ENCODE measurements at regions not wholly inside any gene's neighbourhood (a gene's known extent, or its start where the extent isn't known, plus 50 kb on each side); places are given as distances from the start of the nearest gene placed in this dataset.

DNA sequence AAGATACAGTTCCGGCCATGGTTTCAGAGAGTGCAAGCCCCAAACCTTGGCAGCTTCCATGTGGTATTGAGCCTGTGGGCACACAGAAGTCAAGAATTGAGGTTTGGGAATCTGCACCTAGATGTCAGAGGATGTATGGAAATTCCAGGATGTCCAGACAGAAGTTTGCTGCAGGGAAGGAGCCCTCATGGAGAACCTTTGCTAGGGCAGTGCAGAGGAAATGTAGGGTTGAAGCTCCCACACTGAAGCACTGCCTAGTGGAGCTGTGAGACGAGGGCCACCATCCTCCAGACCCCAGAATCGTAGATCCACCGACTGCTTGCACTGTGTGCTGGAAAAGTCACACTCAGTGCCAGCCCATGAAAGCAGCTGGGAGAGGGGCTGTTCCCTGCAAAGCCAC is 267.5 kb downstream of the OGFRL1 start:
- Histone ChIP-seq H3K4me2 (ENCODE audit: insufficient read depth, low read length, poor library complexity, severe bottlenecking) (no peak overlapping the region), H2AK5ac (ENCODE audit: low read depth, low read length) (no peak overlapping the region), H3K27me3 (ENCODE audit: control insufficient read depth in 3 of 3, insufficient read depth in 3 of 3, low read depth in 1 of 3, low read length in 3 of 3) (no peaks in the 10 kb centered on the region), H2BK12ac (ENCODE audit: low read length) (no peak overlapping the region), H2AFZ (ENCODE audit: low read length) (no peak overlapping the region), H4K8ac (ENCODE audit: low read depth, low read length) (no peak overlapping the region), H3K4me3 (ENCODE audit: low read length in 2 of 2) (peak overlapping the region in 1 of 2 donors; percentile 29), H3K36me3 (replicated peaks in 1 of 2; ENCODE audit: control insufficient read depth in 2 of 2, insufficient read depth in 2 of 2, low read length in 2 of 2) (no peaks in the 10 kb centered on the region), H3K18ac (ENCODE audit: low read length) (no peak overlapping the region), H2BK120ac (ENCODE audit: low read depth, low read length) (no peak overlapping the region), H3K4ac (ENCODE audit: low read length) (no peak overlapping the region), H3K23ac (ENCODE audit: low read depth, low read length, poor library complexity) (no peak overlapping the region), H4K91ac (ENCODE audit: low read depth, low read length, poor library complexity) (no peak overlapping the region), H3K79me1 (ENCODE audit: low read depth, low read length) (no peaks in the 10 kb centered on the region), H3K27ac (replicated peaks; ENCODE audit: low read length) (no peak overlapping the region), H3K9me3 (replicated peaks in 1 of 2; ENCODE audit: control insufficient read depth in 2 of 2, insufficient read depth in 1 of 2, low read depth in 1 of 2, low read length in 2 of 2) (peaks cover 12 to 17% of the 10 kb centered on the region in 2 donors), H2BK5ac (ENCODE audit: low read length) (no peak overlapping the region), H3K14ac (ENCODE audit: low read length) (no peak overlapping the region), H3K9ac (ENCODE audit: low read depth, low read length, poor library complexity) (no peak overlapping the region), H2BK15ac (ENCODE audit: low read length) (no peak overlapping the region), H3K4me1 (ENCODE audit: control insufficient read depth in 2 of 2, insufficient read depth in 1 of 2, low read depth in 1 of 2, low read length in 2 of 2) (no peaks in the 10 kb centered on the region)
- no CpG with 5 or more reads among the region's 4 CpGs for WGBS, 2 donors (ENCODE audit: extremely low coverage in 2 of 2, insufficient read length in 2 of 2, insufficient replicate concordance in 1 of 2)
- no peak for DNase-seq (ENCODE audit: low spot score)

DNA sequence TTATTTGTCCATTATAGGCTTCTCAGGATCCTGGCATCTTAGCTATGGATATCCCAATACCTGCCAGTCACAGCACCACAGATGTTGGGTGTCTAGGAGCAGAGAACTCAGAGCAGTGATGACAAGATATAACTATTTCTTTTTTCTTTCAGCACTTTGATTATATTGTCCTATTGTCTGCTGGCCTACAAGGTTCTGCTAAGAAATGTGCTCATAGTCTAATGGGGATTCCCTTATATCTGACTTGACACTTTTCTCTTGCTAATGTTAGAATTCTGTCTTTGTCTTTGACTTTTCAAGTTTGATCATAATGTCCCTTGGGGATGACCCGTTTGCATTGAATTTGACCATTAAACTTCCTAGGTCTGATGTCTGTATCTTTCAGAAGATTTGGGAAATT is 270.4 kb downstream of the OGFRL1 start:
- H2AFZ ChIP-seq (ENCODE audit: low read length), result no peak overlapping the region
- H3K18ac ChIP-seq (ENCODE audit: low read length), result no peak overlapping the region
- no peak overlapping the region for H2AK5ac ChIP-seq (ENCODE audit: low read depth, low read length)
- peaks cover 12 to 13% of the 10 kb centered on the region in 2 donors for H3K9me3 ChIP-seq (replicated peaks in 1 of 2; ENCODE audit: control insufficient read depth in 2 of 2, insufficient read depth in 1 of 2, low read depth in 1 of 2, low read length in 2 of 2)
- H2BK120ac ChIP-seq (ENCODE audit: low read depth, low read length), result no peak overlapping the region
- no peaks in the 10 kb centered on the region for H3K4me1 ChIP-seq (ENCODE audit: control insufficient read depth in 2 of 2, insufficient read depth in 1 of 2, low read depth in 1 of 2, low read length in 2 of 2)
- H3K23ac ChIP-seq (ENCODE audit: low read depth, low read length, poor library complexity), result no peak overlapping the region
- no peak overlapping the region for H3K14ac ChIP-seq (ENCODE audit: low read length)
- no peaks in the 10 kb centered on the region for H3K36me3 ChIP-seq (replicated peaks in 1 of 2; ENCODE audit: control insufficient read depth in 2 of 2, insufficient read depth in 2 of 2, low read length in 2 of 2)
- H3K27me3 ChIP-seq (ENCODE audit: control insufficient read depth in 3 of 3, insufficient read depth in 3 of 3, low read depth in 1 of 3, low read length in 3 of 3), result no peaks in the 10 kb centered on the region
- H3K4me2 ChIP-seq (ENCODE audit: insufficient read depth, low read length, poor library complexity, severe bottlenecking), result no peak overlapping the region
- H2BK5ac ChIP-seq (ENCODE audit: low read length), result no peak overlapping the region
- H3K4ac ChIP-seq (ENCODE audit: low read length), result no peak overlapping the region
- no peak overlapping the region for H3K4me3 ChIP-seq (ENCODE audit: low read length in 2 of 2)
- no peak overlapping the region for H2BK15ac ChIP-seq (ENCODE audit: low read length)
- no peak for DNase-seq (ENCODE audit: low spot score)
- H4K8ac ChIP-seq (ENCODE audit: low read depth, low read length), result no peak overlapping the region
- H2BK12ac ChIP-seq (ENCODE audit: low read length), result no peak overlapping the region
- H3K79me1 ChIP-seq (ENCODE audit: low read depth, low read length), result no peaks in the 10 kb centered on the region
- no CpG with 5 or more reads among the region's 1 CpG for WGBS, 2 donors (ENCODE audit: extremely low coverage in 2 of 2, insufficient read length in 2 of 2, insufficient replicate concordance in 1 of 2)
- H3K9ac ChIP-seq (ENCODE audit: low read depth, low read length, poor library complexity), result no peak overlapping the region
- no peak overlapping the region for H3K27ac ChIP-seq (replicated peaks; ENCODE audit: low read length)
- H4K91ac ChIP-seq (ENCODE audit: low read depth, low read length, poor library complexity), result no peak overlapping the region

DNA sequence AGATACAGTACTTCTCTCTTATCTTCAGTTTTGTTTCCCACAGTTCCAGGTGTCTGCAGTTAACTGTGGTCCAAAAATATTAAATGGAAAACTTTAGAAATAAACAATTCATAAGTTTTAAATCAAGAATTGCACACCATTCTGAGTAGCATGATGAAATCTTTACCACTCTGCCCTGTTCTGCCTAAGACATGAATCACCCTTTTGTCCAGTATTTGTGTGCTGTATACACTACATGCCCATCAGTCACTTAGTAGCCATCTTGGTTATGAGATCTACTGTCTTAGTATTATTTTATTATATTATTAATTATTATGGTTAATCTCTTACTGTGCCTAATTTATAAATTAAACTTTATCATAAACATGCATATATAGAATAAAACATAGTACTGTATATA is 279.0 kb downstream of the OGFRL1 start:
- Histone ChIP-seq H2BK12ac (ENCODE audit: low read length) (no peak overlapping the region), H3K36me3 (replicated peaks in 1 of 2; ENCODE audit: control insufficient read depth in 2 of 2, insufficient read depth in 2 of 2, low read length in 2 of 2) (no peaks in the 10 kb centered on the region), H4K8ac (ENCODE audit: low read depth, low read length) (no peak overlapping the region), H2BK120ac (ENCODE audit: low read depth, low read length) (no peak overlapping the region), H4K91ac (ENCODE audit: low read depth, low read length, poor library complexity) (no peak overlapping the region), H2AK5ac (ENCODE audit: low read depth, low read length) (no peak overlapping the region), H3K4ac (ENCODE audit: low read length) (no peak overlapping the region), H3K9ac (ENCODE audit: low read depth, low read length, poor library complexity) (no peak overlapping the region), H3K23ac (ENCODE audit: low read depth, low read length, poor library complexity) (no peak overlapping the region), H3K79me1 (ENCODE audit: low read depth, low read length) (no peaks in the 10 kb centered on the region), H3K14ac (ENCODE audit: low read length) (no peak overlapping the region), H3K27ac (replicated peaks; ENCODE audit: low read length) (no peak overlapping the region), H2BK5ac (ENCODE audit: low read length) (no peak overlapping the region), H3K4me1 (ENCODE audit: control insufficient read depth in 2 of 2, insufficient read depth in 1 of 2, low read depth in 1 of 2, low read length in 2 of 2) (no peaks in the 10 kb centered on the region), H2AFZ (ENCODE audit: low read length) (no peak overlapping the region), H3K9me3 (replicated peaks in 1 of 2; ENCODE audit: control insufficient read depth in 2 of 2, insufficient read depth in 1 of 2, low read depth in 1 of 2, low read length in 2 of 2) (no peaks in the 10 kb centered on the region), H3K27me3 (ENCODE audit: control insufficient read depth in 3 of 3, insufficient read depth in 3 of 3, low read depth in 1 of 3, low read length in 3 of 3) (no peaks in the 10 kb centered on the region), H3K18ac (ENCODE audit: low read length) (no peak overlapping the region), H2BK15ac (ENCODE audit: low read length) (no peak overlapping the region), H3K4me2 (ENCODE audit: insufficient read depth, low read length, poor library complexity, severe bottlenecking) (no peak overlapping the region), H3K4me3 (ENCODE audit: low read length in 2 of 2) (no peak overlapping the region)
- DNase-seq (ENCODE audit: low spot score), result no peak

DNA sequence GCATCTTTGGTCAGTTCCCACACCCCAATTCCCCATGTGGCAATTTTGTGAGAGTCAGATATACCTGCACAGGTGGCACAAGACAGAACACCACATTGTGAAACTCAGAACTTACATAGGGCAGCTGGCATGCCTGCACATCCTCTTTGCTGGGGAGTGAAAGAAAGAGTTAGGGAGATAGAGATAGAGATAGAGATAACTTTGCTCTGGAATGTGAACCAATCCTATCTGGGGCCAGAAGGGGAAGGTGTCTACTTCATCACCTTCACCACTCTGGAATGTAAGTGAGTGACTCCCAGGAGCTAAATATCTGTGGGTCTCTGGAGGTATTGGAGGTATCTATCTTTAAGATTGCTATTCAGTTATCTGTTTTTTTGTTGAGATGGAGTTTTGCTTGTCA is 289.2 kb downstream of the OGFRL1 start:
- no peaks in the 10 kb centered on the region for H3K27me3 ChIP-seq (ENCODE audit: control insufficient read depth in 3 of 3, insufficient read depth in 3 of 3, low read depth in 1 of 3, low read length in 3 of 3)
- H3K9me3 ChIP-seq (replicated peaks in 1 of 2; ENCODE audit: control insufficient read depth in 2 of 2, insufficient read depth in 1 of 2, low read depth in 1 of 2, low read length in 2 of 2), result no peaks in the 10 kb centered on the region
- no peak overlapping the region for H3K14ac ChIP-seq (ENCODE audit: low read length)
- H4K91ac ChIP-seq (ENCODE audit: low read depth, low read length, poor library complexity), result no peak overlapping the region
- H3K23ac ChIP-seq (ENCODE audit: low read depth, low read length, poor library complexity), result no peak overlapping the region
- H2AFZ ChIP-seq (ENCODE audit: low read length), result no peak overlapping the region
- H3K4me1 ChIP-seq (ENCODE audit: control insufficient read depth in 2 of 2, insufficient read depth in 1 of 2, low read depth in 1 of 2, low read length in 2 of 2), result no peaks in the 10 kb centered on the region
- no peak overlapping the region for H3K4me2 ChIP-seq (ENCODE audit: insufficient read depth, low read length, poor library complexity, severe bottlenecking)
- H3K18ac ChIP-seq (ENCODE audit: low read length), result no peak overlapping the region
- no peak overlapping the region for H3K27ac ChIP-seq (replicated peaks; ENCODE audit: low read length)
- no peaks in the 10 kb centered on the region for H3K79me1 ChIP-seq (ENCODE audit: low read depth, low read length)
- no peak overlapping the region for H2BK120ac ChIP-seq (ENCODE audit: low read depth, low read length)
- H2BK5ac ChIP-seq (ENCODE audit: low read length), result no peak overlapping the region
- no peak overlapping the region for H2AK5ac ChIP-seq (ENCODE audit: low read depth, low read length)
- no peak overlapping the region for H2BK15ac ChIP-seq (ENCODE audit: low read length)
- H3K4ac ChIP-seq (ENCODE audit: low read length), result no peak overlapping the region
- no peak for DNase-seq (ENCODE audit: low spot score)
- H3K9ac ChIP-seq (ENCODE audit: low read depth, low read length, poor library complexity), result no peak overlapping the region
- no peak overlapping the region for H2BK12ac ChIP-seq (ENCODE audit: low read length)
- H3K36me3 ChIP-seq (replicated peaks in 1 of 2; ENCODE audit: control insufficient read depth in 2 of 2, insufficient read depth in 2 of 2, low read length in 2 of 2), result no peaks in the 10 kb centered on the region
- no peak overlapping the region for H4K8ac ChIP-seq (ENCODE audit: low read depth, low read length)
- no peak overlapping the region for H3K4me3 ChIP-seq (ENCODE audit: low read length in 2 of 2)
